ENCODE measurements at regions not wholly inside any gene's neighbourhood (a gene's known extent, or its start where the extent isn't known, plus 50 kb on each side); places are given as distances from the start of the nearest gene placed in this dataset.

- peak; percentile 92 to 94 for DNase-seq (ENCODE audit: low read depth in 2 of 2)
These were observed 135.4 kb upstream of the MGAT5 start for GRCh38 chr2:134118279-134119116.

GRCh38 chr2:134119117-134119712 is 134.7 kb upstream of the MGAT5 start:
- peak in 1 of 2 donors; percentile 13 for DNase-seq (ENCODE audit: low read depth in 2 of 2)

GRCh38 chr2:134119713-134120405 is 134.0 kb upstream of the MGAT5 start:
- peak; percentile 90 to 93 for DNase-seq (ENCODE audit: low read depth in 2 of 2)

GRCh38 chr2:134120406-134120732 is 133.5 kb upstream of the MGAT5 start:
- DNase-seq (ENCODE audit: low read depth in 2 of 2), result peak in 1 of 2 donors; percentile 30

GRCh38 chr2:134120733-134121630 is 132.9 kb upstream of the MGAT5 start:
- peak; percentile 74 to 77 for DNase-seq (ENCODE audit: low read depth in 2 of 2)

- no peak for DNase-seq (ENCODE audit: low read depth in 2 of 2)
These were observed 131.3 kb upstream of the MGAT5 start for GRCh38 chr2:134122610-134123009.

- DNase-seq (ENCODE audit: low read depth in 2 of 2), result no peak
These were observed 130.5 kb upstream of the MGAT5 start for GRCh38 chr2:134123332-134123731.

GRCh38 chr2:134124047-134124753 is 129.7 kb upstream of the MGAT5 start:
- DNase-seq (ENCODE audit: low read depth in 2 of 2), result no peak

GRCh38 chr2:134127496-134127895 is 126.4 kb upstream of the MGAT5 start:
- DNase-seq (ENCODE audit: low read depth in 2 of 2), result no peak

GRCh38 chr2:134128746-134129145 is 125.1 kb upstream of the MGAT5 start:
- no peak for DNase-seq (ENCODE audit: low read depth in 2 of 2)

GRCh38 chr2:134129900-134130537 is 123.9 kb upstream of the MGAT5 start:
- no peak for DNase-seq (ENCODE audit: low read depth in 2 of 2)

GRCh38 chr2:134131681-134132489 is 122.0 kb upstream of the MGAT5 start:
- no peak for DNase-seq (ENCODE audit: low read depth in 2 of 2)

- DNase-seq (ENCODE audit: low read depth in 2 of 2), result peak in 1 of 2 donors; percentile 17
These were observed 121.4 kb upstream of the MGAT5 start for GRCh38 chr2:134132490-134132857.

- no peak for DNase-seq (ENCODE audit: low read depth in 2 of 2)
These were observed 120.1 kb upstream of the MGAT5 start for GRCh38 chr2:134133622-134134312.

- DNase-seq (ENCODE audit: low read depth in 2 of 2), result no peak
These were observed 119.6 kb upstream of the MGAT5 start for GRCh38 chr2:134134313-134134706.

GRCh38 chr2:134134827-134135226 is 119.0 kb upstream of the MGAT5 start:
- DNase-seq (ENCODE audit: low read depth in 2 of 2), result no peak

GRCh38 chr2:134135793-134136192 is 118.1 kb upstream of the MGAT5 start:
- peak in 1 of 2 donors; percentile 61 for DNase-seq (ENCODE audit: low read depth in 2 of 2)

GRCh38 chr2:134136731-134137130 is 117.1 kb upstream of the MGAT5 start:
- DNase-seq (ENCODE audit: low read depth in 2 of 2), result no peak

GRCh38 chr2:134137182-134137611 is 116.7 kb upstream of the MGAT5 start:
- DNase-seq (ENCODE audit: low read depth in 2 of 2), result peak; percentile 50 to 84

Measured in lung microvascular endothelial cell (primary cell).